ENCODE measurements at regions not wholly inside any gene's neighbourhood (a gene's known extent, or its start where the extent isn't known, plus 50 kb on each side); places are given as distances from the start of the nearest gene placed in this dataset.
A peak's percentile ranks its signal among the peaks of the same experiment; 100 is the strongest.
"Not testable (repeated sequence)": the region's sequence is repeated elsewhere in the genome, so short reads cannot be mapped to it uniquely, and the experiment has no call there.

GRCh38 chr2:240372101-240372500, 63.4 kb upstream of the GPC1 start:
- DNase-seq (ENCODE audit: low spot score) (no peak), ATAC-seq (no peak)
- intact Hi-C loops (cut with DNase I), result no loop called here

- no peak for DNase-seq (ENCODE audit: low spot score)
- ATAC-seq, result no peak
- intact Hi-C loops (cut with DNase I), result no loop called here
Measured at GRCh38 chr2:240373289-240373885, 62.1 kb upstream of the GPC1 start.

GRCh38 chr2:240374085-240374907, 61.2 kb upstream of the GPC1 start:
- intact Hi-C loops (cut with DNase I), result no loop called here
- DNase-seq (ENCODE audit: low spot score), result no peak
- no peak for ATAC-seq

- ATAC-seq (no peak), DNase-seq (ENCODE audit: low spot score) (no peak)
- intact Hi-C loops (cut with DNase I), result no loop called here
Measured at GRCh38 chr2:240375024-240375645, 60.3 kb upstream of the GPC1 start.

- ATAC-seq (no peak), DNase-seq (ENCODE audit: low spot score) (no peak)
- intact Hi-C loops (cut with DNase I), result no loop called here
Measured at GRCh38 chr2:240376739-240377138, 58.7 kb upstream of the GPC1 start.

GRCh38 chr2:240377366-240377765, 58.1 kb upstream of the GPC1 start:
- DNase-seq (ENCODE audit: low spot score) (no peak), ATAC-seq (no peak)
- intact Hi-C loops (cut with DNase I), result no loop called here

- ATAC-seq, result no peak
- intact Hi-C loops (cut with DNase I), result no loop called here
- DNase-seq (ENCODE audit: low spot score), result no peak
Measured at GRCh38 chr2:240379089-240379636, 56.3 kb upstream of the GPC1 start.

GRCh38 chr2:240383099-240383758, 52.2 kb upstream of the GPC1 start:
- ATAC-seq, result peak; percentile 56
- intact Hi-C loops (cut with DNase I), result no loop called here
- DNase-seq (ENCODE audit: low spot score), result no peak

- intact Hi-C loops (cut with DNase I), result no loop called here
- ATAC-seq, result no peak
- no peak for DNase-seq (ENCODE audit: low spot score)
Measured at GRCh38 chr2:240383871-240384700, 51.4 kb upstream of the GPC1 start.

GRCh38 chr2:240384711-240385450, 50.6 kb upstream of the GPC1 start:
- intact Hi-C loops (cut with DNase I), result no loop called here
- DNase-seq (ENCODE audit: low spot score) (peak; percentile 38), ATAC-seq (no peak)

GRCh38 chr2:240385451-240386161, 49.9 kb upstream of the GPC1 start:
- ATAC-seq; intact Hi-C loops (cut with DNase I): not testable (repeated sequence)
- peak; percentile 57 for DNase-seq (ENCODE audit: low spot score)

Data from sciatic nerve (tissue), 2 donors.